H1 (cell line): ENCODE measurements at regions not wholly inside any gene's neighbourhood (a gene's known extent, or its start where the extent isn't known, plus 50 kb on each side); places are given as distances from the start of the nearest gene placed in this dataset.

Source experiments
- MAFK ChIP-seq: IDR thresholded peaks from 2 replicates; pipeline ENCODE4 v1.6.1; 2012; ENCODE audit warnings: low read depth, mild to moderate bottlenecking, improper control_type of control experiment, low read length
- TAF7 ChIP-seq: optimal IDR thresholded peaks from 2 replicates; pipeline ENCODE3; 2011; ENCODE audit warnings: low read depth, mild to moderate bottlenecking, inconsistent platforms, low read length, moderate library complexity, borderline replicate concordance

- no peak for TF ChIP-seq MAFK
- TF ChIP-seq TAF7: no peak
Observed at GRCh38 chr2:146278881-146279280, 1565.9 kb upstream of the ACVR2A start (continued).
